Psoas muscle (tissue), 7 donors: ENCODE measurements at regions not wholly inside any gene's neighbourhood (a gene's known extent, or its start where the extent isn't known, plus 50 kb on each side); places are given as distances from the start of the nearest gene placed in this dataset.

Source experiments
- ATAC-seq, 4 donors: fragments of 200-7000 bp; cut with Tn5 transposase; one replicate each; pipeline ENCODE4 v1.9.1; 2020; ENCODE audit warnings: moderate library complexity in 3 of 4, mild to moderate bottlenecking in 2 of 4
- DNase-seq, 2 donors: peaks; one replicate each; pipeline ENCODE4 v3.0.0-alpha.2; 2020
- H3K27ac ChIP-seq: fragments of 200-600 bp; one replicate; pipeline ENCODE4 v1.8.0; 2022
- H3K27me3 ChIP-seq, 3 donors: fragments of 200-600 bp in 1 of 3; one replicate each; pipeline versions ENCODE4 v1.6.1 to v1.8.0; 2013 to 2022; ENCODE audit warnings: low read length in 2 of 3, mild to moderate bottlenecking in 2 of 3, moderate library complexity in 1 of 3; ENCODE audit not compliant: insufficient read depth in 3 of 3
- H3K36me3 ChIP-seq, 2 donors: fragments of 200-600 bp in 1 of 2; one replicate each; pipeline versions ENCODE4 v1.6.1 to v1.8.0; 2013 to 2022; ENCODE audit warnings: low read depth in 1 of 2, mild to moderate bottlenecking in 1 of 2, moderate library complexity in 1 of 2; ENCODE audit not compliant: insufficient read depth in 1 of 2
- H3K4me1 ChIP-seq: fragments of 200-600 bp; one replicate; pipeline ENCODE4 v1.8.0; 2022
- H3K4me3 ChIP-seq: fragments of 200-600 bp; one replicate; pipeline ENCODE4 v1.8.0; 2022; ENCODE audit warnings: mild to moderate bottlenecking
- H3K9me3 ChIP-seq: fragments of 200-600 bp; one replicate; pipeline ENCODE4 v1.8.0; 2022
- WGBS, 3 donors: extraction: QIAGEN DNeasy Blood & Tissue Kit; methylation state at CpG; one replicate each; pipeline versions ENCODE4 v1.1.6 to v1.1.7; 2013; 5-methylcytosine and 5-hydroxymethylcytosine counted together
- intact Hi-C, 2 donors: fragments of 100-400 bp; cut with DNase I; formaldehyde crosslinking; loops; one replicate each; pipeline versions ENCODE4 v1.11.0 to v1.14.2; 2022
- TF ChIP-seq, protein P1 (sequence below): fragments of 200-600 bp; IDR thresholded peaks from one replicate; pipeline ENCODE4 v1.8.0; 2022; ENCODE audit warnings: antibody characterized with exemption
- donor health status: healthy with polysubstance abuse.
- donor health status: DM: no; HTN: no; CAD: no; lungs with moderate emphysema.
- donor health status: Bipolar disorder and iron deficiency.
- donor health status: healthy.
- donor health status: DM: yes; HTN: yes; CAD: no.
- donor health status: DM: no; HTN: no; CAD: no.
- donor health status: DM: yes; HTN: yes; CAD: no.

DNA sequence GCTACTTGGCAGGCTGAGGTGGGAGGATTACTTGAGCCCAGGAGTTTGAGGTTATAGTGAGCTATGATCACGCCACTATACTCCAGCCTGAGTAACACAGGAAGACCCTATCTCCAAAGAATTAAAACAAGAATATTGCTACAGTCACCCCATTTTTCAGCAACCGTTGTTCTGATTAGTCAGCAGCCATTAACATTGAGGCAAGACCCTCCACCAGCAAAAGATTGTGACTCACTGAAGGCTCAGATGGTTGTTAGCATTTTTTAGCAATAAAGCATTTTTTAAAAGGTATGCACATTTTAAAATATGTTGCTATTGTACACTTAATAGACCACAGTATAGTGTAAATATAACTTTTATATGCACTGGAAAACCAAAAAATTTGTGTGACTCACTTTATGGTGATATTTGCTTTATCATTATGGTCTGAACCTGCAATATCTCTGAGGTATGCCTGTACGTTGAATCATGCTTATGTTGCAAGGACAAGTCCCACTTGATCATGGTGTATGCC, 492.6 kb downstream of the SQOR start:
- ATAC-seq: no peak
- intact Hi-C loops: no loop called here
- no peak overlapping the region for H3K4me3 ChIP-seq
- H3K36me3 ChIP-seq: no peaks in the 10 kb centered on the region
- no peaks in the 10 kb centered on the region for H3K4me1 ChIP-seq
- 57 to 85% (median 80%) methylated on average over 3 of the region's 3 CpGs for WGBS, 3 donors
- H3K27me3 ChIP-seq: no peaks in the 10 kb centered on the region
- DNase-seq: no peak
- peaks cover 17% of the 10 kb centered on the region for H3K9me3 ChIP-seq
- TF ChIP-seq, protein P1, sequence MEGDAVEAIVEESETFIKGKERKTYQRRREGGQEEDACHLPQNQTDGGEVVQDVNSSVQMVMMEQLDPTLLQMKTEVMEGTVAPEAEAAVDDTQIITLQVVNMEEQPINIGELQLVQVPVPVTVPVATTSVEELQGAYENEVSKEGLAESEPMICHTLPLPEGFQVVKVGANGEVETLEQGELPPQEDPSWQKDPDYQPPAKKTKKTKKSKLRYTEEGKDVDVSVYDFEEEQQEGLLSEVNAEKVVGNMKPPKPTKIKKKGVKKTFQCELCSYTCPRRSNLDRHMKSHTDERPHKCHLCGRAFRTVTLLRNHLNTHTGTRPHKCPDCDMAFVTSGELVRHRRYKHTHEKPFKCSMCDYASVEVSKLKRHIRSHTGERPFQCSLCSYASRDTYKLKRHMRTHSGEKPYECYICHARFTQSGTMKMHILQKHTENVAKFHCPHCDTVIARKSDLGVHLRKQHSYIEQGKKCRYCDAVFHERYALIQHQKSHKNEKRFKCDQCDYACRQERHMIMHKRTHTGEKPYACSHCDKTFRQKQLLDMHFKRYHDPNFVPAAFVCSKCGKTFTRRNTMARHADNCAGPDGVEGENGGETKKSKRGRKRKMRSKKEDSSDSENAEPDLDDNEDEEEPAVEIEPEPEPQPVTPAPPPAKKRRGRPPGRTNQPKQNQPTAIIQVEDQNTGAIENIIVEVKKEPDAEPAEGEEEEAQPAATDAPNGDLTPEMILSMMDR: no peak
- H3K27ac ChIP-seq: no peak overlapping the region

DNA sequence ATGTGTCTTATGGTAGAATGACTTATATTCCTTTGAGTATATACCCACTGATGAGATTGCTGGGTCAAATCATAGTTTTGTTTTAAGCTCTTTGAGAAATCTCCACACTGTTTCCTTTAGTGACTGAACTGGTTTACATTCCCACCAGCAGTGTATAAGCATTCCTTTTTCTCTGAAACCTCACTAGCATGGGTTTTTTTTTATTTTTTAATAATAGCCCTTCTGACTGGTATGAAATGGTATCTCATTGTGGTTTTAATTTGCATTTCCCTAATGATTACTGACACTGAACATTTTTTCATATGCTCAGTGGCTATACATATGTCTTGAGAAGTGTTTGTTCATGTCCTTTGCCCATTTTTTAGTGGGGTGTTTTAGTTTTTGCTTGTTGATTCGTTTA, 494.3 kb downstream of the SQOR start:
- TF ChIP-seq, protein P1: no peak
- intact Hi-C loops: no loop called here
- ATAC-seq: no peak
- Histone ChIP-seq H3K4me1 (no peaks in the 10 kb centered on the region), H3K36me3 (no peaks in the 10 kb centered on the region), H3K27me3 (no peaks in the 10 kb centered on the region), H3K27ac (no peak overlapping the region), H3K9me3 (peaks cover 4% of the 10 kb centered on the region), H3K4me3 (no peak overlapping the region)
- WGBS, 3 donors: 63 to 73% (median 67%) methylated on average over 1 of the region's 1 CpG
- DNase-seq: no peak

DNA sequence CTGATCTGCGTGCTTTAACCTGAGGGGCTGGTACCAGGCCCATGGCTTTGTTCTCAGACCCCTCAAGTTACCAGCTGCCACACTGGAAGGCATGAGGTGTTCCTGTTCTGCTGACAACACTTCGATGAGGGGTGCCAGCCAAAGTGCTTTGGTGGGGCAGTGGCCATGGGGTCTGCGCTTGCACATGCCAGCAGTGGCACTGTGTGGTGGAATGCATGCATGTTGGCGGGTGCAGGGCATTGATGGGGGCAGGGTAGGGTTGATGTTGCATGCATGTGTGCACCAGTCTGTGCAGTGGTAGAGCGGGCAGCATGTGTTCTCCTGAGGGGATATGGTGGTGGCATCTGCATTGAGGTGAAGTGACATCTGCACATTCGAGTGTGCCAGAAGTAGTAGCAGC, 497.0 kb downstream of the SQOR start:
- no peak overlapping the region for H3K27ac ChIP-seq
- DNase-seq: no peak

DNA sequence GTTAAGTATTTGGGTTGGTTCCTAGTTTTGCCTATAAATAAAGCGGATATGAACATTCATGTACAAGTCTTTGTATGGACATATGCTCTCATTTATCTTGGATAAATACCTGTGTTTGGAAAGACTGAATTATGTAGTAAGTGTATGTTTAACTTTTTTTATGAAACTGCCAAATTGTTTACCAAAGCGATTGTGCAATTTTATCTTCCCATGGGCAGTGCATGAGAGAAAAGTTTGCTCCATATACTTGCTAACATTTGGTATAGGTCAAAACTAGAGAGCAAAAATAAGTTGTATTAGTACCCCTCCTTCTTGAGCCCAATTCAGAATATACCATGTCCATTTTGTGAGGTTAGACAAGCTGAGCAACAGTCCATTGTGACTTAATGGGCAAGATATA, 502.6 kb downstream of the SQOR start:
- H3K4me3 ChIP-seq: no peak overlapping the region
- H3K9me3 ChIP-seq: no peaks in the 10 kb centered on the region
- no peaks in the 10 kb centered on the region for H3K4me1 ChIP-seq
- intact Hi-C loops: no loop called here
- TF ChIP-seq, protein P1: no peak
- ATAC-seq (no peak), DNase-seq (no peak)
- WGBS, 3 donors: 91 to 94% (median 93%) methylated on average over 2 of the region's 2 CpGs
- H3K27me3 ChIP-seq: no peaks in the 10 kb centered on the region
- no peaks in the 10 kb centered on the region for H3K36me3 ChIP-seq
- H3K27ac ChIP-seq: no peak overlapping the region

More for the DNA sequence above, 497.0 kb downstream of the SQOR start:
- H3K27me3 ChIP-seq: no peaks in the 10 kb centered on the region
- no peaks in the 10 kb centered on the region for H3K9me3 ChIP-seq
- no peaks in the 10 kb centered on the region for H3K4me1 ChIP-seq
- no peaks in the 10 kb centered on the region for H3K36me3 ChIP-seq
- WGBS, 3 donors: 86 to 92% (median 91%) methylated on average over 6 of the region's 6 CpGs
- intact Hi-C loops: no loop called here
- no peak for ATAC-seq
- TF ChIP-seq, protein P1: no peak
- H3K4me3 ChIP-seq: no peak overlapping the region

DNA sequence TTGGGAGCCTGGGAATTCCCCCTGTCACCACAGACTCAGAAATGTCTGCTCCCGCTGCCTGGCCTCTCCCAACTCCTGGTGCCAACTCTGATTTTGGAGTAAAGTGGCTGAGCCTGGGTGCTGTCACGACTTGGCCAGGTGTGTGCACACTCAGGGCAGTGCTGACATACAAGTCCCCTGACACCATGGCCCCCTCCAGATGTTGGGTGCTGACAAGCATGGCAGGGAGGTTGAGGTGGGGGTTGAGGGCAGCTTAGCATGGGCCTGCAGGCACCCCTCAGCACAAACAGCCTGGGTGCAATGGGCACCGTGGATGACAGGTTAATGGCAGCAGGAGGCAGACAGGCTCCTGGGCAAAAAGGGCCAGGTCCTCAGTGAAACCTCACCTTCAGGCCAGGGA, 511.2 kb downstream of the SQOR start:
- peaks cover 4% of the 10 kb centered on the region for H3K9me3 ChIP-seq
- intact Hi-C loops: no loop called here
- ATAC-seq: no peak

More for the DNA sequence above, 511.2 kb downstream of the SQOR start:
- 69 to 83% (median 81%) methylated on average over 3 of the region's 3 CpGs for WGBS, 3 donors
- DNase-seq: no peak
- no peaks in the 10 kb centered on the region for H3K36me3 ChIP-seq
- no peaks in the 10 kb centered on the region for H3K4me1 ChIP-seq
- no peak overlapping the region for H3K27ac ChIP-seq
- TF ChIP-seq, protein P1: no peak
- no peak overlapping the region for H3K4me3 ChIP-seq
- no peaks in the 10 kb centered on the region for H3K27me3 ChIP-seq
